Stimulated activated CD8-positive, alpha-beta memory T cell treated with anti-CD3 and anti-CD28 coated beads, Interleukin-7, amount 100 ng/mL, for 24 hours (primary cell): ENCODE measurements at regions not wholly inside any gene's neighbourhood (a gene's known extent, or its start where the extent isn't known, plus 50 kb on each side); places are given as distances from the start of the nearest gene placed in this dataset.

Experiments used
- DNase-seq: peaks from one replicate; pipeline ENCODE4 v3.0.0-alpha.2; 2020; ENCODE audit warnings: low read depth

DNA sequence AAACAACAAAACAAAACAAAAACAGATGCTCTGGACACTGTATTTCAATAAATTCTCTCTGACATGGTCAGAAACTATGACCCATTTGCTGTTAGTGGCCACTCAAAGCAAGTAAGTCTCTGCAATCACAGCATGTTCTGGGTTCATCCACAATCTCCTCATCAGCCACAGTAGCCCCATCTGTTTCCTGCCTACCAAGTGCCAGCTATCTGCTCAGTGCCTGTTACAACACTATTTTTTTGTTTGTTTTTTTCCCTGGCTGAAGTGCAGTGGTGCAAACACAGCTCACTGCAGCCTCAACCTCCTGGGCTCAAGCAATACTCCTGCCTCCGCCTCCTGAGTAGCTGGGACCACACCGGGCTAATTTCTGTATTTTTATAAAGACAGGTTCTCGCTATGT lies 137.9 kb downstream of the SOX9 start:
- DNase-seq: no peak

DNA sequence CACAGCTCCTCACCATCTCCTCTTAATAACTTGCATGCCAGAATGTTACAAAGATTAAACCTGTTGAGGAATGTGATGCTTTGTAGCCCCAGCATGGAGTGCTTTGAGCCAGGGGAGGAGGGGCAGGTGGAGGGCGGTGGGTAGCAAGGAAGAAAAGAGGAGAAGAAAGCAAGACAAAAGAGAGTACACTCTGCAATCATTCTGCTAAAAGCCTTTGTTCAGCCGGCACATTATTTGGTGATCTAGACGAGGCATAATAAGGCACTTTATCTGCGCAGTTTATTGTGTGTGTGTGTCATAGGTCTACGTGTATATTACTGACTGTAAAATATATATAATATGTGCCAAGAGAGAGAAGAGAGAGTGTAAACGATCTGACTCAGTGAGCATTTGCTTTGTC lies 139.1 kb downstream of the SOX9 start:
- DNase-seq: no peak

DNA sequence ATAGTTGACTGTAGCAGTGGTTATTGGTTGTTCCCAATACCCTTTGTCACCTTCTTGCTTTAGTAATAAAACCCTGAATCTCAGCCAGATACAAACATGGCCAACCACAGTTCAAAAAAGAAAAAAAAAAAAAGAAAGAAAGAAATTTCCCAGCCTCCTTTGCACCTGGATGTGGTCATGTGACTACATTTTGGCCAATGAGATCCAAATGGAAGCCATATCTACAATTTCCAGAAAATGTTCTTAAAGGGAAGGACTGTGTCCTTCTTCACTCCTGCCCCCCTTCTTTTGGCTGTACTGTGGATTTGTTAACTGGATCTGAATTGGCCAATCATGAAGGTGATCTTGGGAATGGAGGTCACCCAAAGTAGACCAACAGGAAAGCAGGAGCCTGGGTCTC lies 141.9 kb downstream of the SOX9 start:
- DNase-seq: no peak

DNA sequence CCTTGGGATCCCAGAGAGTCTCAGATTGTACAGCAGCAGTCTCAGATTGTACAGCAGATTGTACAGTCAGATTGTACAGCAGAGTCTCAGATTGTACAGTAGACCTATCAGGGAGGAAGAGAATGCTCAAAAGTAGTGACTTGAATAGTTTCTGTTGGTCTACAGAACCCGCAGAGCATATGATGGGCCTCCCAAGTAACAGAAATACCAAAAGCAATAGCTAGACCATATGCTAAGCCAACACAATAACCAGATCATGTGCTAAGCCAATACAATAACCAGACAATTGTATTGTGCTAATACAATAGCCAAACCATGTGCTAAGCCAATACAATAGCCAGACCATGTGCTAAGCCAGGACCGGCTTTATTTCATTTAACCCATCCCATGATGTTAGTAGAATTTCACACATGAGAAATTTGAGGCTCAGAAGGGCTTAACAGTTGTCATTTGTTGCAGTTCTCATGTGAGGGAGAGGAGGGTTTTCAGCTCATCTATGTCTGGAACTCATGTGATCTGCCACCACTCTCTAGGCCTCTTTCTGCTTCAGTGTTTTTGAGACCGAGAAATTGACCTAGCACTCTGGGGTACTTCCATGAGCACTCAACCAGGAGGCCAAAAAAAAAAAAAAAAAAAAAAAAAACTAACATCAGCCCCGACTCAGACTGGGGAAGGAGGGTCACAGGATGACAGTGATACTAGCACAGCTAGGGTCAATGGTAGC lies 144.0 kb downstream of the SOX9 start:
- DNase-seq: no peak

DNA sequence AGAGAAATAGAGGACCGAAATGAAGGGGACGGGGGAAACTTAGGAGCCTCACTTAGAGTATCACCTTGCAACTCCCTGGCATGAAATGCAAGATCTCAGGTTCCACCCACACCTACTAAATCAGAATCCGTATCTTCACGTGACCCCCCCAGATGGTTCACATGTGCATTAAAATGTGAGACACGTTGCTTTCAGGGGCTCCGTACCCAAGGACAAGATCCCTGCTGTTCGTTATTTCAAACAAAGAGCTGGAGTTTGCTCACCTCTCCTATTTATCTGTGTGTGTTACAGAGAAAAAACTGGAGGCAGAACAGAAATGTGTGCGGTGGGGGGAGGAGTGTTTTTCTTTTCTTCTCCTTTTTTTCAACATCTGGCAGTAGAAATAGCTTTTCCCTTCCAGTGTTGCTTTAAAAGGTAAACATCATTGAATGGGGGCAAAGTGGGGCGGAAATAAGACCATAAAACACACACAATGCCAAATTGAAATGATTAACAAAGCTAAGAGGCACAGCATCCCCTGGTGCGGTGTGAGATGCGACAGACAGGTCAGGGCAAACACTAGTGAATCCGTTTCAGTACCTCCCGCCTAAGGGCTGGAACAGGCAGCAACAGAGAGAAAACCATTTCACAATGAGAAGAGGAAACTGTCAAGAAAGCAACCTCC lies 145.4 kb downstream of the SOX9 start:
- DNase-seq: no peak

DNA sequence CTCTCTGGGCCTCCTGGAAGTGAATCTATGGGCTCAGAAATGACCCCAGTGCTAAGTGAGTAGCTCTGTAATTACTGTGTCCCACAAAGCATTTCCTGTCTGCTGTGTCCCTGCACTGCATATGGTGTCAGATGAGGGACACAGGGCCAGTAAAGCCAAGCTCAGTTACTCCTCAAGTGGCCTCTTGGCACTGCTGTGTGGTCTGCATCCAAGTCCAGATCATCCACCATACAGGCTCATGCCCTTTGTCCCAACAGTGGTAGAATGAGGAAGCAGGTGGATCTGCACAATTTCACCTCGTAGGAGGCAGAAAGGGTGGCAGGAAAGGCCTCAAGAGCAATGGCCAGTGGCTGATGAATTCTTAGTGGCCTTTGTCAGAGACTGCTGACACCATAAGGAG lies 146.8 kb downstream of the SOX9 start:
- no peak for DNase-seq

DNA sequence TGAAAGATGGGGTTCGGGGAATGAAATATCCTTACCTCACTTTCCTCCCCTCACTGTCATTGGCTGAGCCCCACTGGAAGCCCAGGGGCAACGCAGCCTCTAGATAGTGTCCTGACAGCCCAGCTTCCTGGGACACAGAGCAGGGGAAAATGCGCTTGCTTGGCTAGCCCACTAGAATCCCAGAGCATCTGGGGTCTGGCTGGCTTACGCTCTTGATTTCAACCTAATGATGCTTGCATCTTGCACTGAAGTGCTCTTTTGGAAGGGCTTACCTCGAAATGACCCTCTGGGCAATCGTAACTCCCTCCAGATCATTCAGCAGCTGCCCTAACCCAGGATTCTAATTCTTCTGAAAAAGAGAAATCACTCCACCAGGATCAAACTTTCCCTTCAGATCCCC lies 147.6 kb downstream of the SOX9 start:
- no peak for DNase-seq

DNA sequence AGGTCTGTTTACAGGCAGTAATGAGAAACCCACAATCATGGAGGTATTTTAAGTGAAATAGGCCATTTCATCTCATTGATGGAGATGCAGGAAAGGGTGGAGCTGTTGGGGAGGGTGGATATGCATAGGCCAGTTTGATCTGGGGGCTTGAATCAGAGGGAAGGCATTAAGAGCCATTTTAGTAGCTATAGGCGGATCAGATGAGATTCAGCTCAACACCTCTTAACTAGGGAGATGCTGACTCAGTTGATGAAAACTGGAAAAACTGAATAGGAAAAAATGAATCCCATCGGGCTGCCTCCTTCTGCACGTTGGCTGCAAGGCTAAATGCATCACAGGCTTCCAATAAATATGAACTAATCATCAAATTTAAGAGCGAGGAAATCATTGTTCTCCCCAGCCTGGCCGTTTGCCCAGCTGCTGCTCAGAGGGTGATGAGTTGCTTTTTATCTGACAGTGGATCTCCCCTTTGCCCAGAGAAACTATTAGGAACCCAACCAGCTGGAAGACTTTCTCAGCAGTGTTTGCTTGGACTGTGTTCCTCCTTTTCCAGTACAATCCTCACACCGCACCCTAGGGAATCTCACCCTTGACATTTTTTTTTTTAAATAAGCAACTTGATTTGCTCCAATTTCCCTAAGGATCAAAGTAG lies 149.6 kb downstream of the SOX9 start:
- no peak for DNase-seq

DNA sequence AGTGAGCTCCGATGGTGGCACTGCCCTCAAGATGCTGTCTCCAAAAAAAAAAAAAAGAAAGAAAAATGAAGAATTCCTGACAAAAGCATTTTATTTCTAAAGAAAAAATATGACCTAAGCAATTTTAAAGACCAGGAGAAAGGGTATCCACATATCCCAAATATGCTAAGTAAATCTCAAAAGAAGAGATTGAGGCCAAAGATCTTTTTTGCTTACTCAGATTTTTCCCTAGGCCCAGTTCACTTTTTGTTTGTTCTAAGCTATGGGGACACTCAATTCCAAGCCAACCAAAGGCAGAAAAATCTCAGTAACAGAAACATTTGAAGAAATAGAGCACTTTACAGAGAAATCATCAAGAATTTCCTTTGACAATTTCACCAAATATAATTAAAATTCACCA lies 150.8 kb downstream of the SOX9 start:
- no peak for DNase-seq

DNA sequence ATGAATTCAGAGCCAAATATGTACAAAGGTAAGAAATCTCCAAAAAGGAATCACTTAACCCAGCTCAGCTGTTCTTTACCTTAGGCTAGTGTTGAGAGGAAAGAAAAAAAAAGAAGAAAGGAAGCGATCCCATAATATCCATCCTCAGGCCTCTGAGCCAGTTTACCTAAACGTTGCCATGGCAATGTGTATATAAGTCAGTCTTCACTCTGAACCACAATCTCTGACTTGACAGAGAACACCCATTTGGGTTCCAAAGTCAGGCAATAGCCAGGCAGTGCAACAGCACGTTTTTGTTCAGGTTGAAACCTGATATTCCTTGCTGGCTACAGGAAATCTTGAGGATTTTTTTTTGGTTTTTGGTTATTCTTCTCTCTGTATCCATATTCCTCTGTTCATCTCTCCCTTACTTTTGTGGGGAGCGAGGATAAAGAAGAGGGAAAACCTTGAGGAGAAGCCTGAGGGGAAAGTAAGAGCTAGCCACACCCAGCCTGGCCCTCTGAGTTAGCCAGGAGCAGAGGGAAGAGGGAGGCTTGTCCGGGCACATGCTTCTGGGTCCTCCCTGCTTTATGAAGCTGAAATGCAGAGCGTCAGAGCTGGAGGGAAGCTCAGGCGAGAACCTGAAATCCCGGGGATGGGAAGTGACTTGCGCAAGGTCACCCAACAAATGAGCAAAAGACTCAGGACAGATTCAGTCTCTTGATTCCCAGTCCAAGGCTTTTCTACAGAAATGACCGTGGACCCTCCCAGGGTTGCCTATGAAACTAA lies 152.7 kb downstream of the SOX9 start:
- no peak for DNase-seq

DNA sequence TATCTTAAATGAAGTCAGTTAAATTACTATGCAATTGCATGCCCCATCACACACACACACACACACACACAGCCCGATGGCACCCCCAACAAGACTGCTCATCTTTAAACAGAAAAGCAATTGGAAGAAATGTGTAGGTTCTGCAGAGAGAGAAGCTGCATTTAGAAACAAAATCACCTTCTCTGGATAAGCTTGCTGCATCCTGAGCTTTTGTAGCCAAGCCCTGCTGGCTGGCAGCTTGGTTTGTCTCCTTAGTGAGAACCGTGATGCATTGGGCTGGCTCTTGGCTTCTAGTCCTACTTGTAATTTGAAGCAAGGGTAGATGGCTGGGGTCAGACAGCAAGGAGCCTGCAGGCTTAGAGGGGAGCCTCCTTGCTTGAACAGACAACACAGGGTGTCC lies 153.8 kb downstream of the SOX9 start:
- no peak for DNase-seq

DNA sequence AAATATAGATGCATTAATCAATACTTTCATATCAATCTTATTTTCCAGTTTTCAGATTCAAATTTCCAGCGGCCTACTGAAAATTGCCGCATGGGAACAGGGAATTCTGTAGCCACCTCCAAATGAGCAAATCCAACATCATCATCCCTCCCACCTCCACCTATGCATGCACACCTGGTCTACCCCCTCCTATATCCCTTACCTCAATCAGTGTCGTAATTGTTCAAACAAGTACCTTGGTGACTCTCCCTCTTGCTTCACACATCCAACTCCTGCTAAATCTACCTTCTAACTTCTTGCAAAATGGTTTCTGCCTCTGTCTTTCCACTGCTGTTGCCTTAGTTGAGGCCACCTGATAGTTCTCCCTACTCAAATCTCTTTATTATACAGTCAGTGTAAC lies 160.1 kb downstream of the SOX9 start:
- no peak for DNase-seq

DNA sequence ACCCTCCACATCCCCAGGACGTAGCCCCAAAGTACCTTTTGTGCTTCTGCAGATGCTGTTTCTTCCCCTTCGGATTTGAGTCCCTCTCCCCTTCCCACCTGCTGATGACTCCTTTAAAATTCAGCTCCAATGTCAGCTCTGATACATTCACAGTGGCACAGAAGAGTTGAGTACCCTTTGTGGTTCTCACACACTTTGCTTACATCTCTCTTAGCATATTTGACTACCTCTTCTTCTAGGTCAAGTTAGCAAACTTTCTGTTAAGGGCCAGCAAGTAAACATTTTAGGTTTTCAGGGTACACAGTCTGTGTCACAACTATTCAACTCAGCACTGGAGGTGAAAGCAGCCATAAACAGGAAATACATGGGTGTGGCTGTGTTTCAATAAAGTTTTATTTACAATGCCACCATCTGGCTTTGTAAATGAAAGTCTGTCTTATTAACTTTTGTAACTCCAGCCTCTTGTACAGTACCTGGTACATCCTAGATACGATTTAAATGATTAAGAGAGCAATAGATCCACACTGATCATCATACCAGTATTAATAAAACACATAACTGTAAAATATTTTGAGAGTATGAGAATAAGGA lies 161.7 kb downstream of the SOX9 start:
- no peak for DNase-seq

DNA sequence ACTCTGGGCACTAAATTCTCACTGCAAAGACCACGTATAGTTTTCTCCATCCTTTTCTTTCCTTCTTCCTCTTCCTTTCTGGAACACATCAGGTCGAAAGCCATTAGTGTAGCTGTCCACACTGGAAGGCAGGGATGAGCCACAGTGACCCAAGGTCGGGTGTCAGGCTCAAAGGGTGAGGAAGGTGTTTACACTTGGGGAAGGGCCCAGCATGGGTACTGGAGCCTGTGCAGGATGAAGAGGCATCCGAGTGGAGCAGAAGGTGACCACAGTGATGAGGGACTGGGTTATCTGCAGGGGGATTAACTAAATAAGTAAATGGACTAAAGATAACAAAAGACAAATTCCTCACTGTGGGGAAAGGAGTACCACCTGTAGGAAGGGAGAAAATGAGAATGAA lies 164.0 kb downstream of the SOX9 start:
- no peak for DNase-seq

DNA sequence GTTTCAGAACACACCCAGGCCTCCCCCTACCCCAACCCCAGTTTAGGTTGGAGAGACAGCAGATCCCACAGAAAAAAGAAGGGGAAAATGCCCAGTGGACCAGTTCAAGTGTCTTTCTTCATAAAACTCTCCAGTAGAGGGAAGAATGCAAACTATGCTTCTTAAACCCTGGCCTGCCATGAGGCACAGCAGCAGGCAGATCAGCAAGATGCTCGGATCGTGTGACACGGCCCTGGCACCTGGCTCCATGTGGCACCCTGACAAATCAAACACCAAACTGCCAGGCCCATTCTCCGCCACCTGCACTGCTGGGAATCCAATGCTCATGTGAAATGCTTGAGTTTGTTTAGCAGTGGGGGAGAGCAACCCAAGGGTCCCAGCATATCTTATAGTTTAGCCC lies 166.8 kb downstream of the SOX9 start:
- DNase-seq: no peak

DNA sequence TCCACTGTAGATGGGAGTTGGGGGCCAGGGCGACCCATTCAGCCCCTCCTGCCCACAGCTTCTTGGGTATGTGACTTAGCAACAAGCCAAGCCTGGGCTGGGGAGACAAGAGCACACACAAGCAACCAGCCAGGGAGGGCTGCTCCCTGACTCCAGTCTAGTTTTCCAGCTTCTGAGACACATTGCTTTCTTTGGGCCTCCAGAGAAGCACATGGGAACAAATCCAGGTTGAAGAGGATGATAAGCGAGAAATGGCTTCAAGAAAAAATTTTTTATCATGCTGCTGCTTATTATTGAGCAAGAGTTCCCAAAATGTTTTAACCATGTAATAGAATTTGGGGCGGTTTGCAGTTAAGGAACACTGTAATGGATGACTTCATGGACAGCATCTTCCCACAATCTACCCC lies 173.7 kb downstream of the SOX9 start:
- DNase-seq: no peak

DNA sequence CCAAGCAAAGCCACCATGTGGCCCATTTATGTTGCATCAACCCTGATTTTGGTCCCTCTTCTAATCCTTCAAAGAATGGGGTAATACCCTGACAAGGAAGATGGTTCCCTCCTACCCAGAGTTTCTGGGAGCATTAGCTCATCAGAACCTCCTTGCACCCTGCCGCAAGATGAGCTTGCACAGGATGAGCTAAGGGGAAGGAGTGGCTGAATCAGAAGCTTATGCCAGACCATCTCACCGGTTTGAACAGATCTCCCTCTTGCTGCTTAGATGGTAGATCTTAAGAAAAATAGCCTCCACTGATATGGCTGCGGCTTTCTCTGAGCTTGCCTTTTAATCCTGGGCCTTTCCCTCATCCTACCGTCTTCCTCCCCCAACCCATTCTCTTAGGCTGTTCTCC lies 175.1 kb downstream of the SOX9 start:
- no peak for DNase-seq

DNA sequence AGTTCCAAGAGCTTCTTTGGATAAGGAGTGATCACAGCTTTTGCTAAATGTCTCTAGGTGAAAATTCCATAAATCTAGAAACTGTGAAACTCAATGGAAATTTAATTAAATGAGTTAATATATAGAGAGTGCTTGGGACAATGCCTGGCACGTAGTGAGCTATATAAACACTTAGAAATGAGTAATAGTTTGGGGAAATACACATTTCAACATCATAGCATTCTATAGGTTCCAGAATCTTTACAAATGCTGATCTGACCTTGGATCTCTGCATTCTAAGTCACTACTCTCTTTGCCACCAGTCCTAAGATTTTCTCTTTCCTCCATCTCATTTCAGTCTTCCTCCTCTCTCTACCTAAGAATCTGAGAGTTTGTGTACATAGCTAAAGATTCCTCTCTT lies 175.6 kb downstream of the SOX9 start:
- DNase-seq: no peak

DNA sequence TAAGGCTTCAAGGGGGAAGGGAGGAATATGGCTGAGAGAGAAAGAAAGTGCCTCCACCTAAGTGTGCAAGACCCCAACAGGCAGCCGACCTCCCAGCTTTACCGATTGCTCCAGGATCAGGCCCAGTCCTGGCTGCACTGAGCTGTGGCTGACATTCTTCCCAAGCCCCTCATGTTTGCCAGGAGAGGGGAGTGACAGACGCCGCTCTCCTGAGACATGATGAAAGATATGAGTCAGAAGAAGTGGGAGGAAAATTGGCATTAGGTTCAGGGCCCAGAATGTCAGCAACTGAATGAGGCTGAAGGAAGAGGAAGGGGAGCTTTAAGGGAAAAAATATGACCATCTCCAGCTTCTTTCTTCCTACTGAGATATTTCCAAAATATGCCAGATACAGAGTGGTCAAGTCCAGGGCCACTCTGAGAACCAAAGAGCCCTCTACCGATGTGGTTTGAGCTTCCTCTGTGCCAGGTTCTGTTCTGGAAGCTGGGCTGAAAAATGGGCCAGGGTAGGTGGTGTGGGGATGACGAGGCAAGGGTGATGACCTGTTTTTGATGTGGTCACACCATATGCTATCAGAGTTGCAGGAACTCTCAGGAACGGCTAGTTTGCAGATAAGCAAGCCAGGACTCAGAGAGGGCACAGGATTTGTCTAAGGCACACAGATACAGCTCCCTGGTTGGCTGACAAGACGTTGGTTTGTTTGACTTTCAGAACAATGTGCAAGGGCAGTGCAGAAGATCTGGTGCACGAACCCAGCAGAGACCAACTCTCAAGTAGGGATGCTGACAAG lies 176.7 kb downstream of the SOX9 start:
- no peak for DNase-seq

DNA sequence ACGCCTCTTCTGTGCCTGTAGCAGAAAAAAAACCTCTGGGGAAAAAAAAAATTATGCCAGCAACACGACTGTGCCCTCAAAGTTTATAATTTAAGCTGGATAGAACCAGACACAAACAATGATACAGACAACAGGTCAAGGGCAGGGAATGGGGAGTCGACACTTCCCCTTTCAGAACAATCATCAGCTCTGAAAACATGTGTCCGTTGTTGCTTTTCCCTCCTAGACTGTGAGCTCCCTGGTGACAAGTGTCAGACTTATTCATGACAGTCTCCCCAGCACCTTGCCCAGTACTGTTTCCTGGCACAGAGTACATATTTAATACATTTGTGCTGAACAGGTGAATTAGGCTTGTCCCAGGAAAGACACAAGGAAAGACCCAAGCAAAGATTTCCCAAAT lies 178.3 kb downstream of the SOX9 start:
- no peak for DNase-seq

DNA sequence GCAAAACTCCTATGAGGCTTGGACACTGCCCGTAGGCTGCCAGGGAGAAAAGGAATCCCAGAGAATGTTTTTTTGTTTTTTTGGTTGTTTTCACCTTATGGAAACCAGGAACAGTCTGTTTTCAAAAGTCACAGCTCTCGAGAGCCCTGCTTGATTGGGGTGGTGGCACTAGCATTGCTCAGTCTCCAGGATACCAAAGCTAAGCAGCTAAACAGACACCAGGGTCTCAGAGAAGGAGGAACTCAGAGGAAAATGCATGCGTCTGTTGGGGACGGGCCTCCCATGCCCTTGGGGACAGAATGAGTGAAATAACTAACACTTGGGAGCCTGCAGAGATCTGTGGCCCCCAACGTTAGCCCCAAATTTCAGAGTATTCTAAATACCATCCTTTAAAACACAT lies 178.8 kb downstream of the SOX9 start:
- DNase-seq: no peak

DNA sequence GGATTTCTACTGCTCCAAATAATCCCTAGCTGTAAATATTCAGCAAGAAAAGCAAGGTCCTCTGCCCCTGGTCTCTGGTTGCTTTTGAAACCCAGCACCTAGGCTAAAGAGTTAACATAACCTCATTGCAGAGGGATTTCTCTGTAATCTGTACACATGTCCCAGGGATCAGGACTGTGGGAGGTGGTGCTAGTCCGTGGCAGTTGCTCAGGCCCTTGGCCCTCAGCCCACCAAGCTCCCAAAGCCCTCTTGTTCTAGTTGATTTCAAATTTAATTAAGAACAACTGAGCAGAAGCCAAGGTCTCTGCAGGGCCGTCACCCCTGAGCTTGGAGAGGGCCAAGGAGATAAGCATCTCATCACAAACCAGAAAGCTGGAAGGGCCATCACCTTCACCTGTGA lies 181.1 kb downstream of the SOX9 start:
- no peak for DNase-seq
